Liver (tissue), 7 donors: ENCODE measurements at regions not wholly inside any gene's neighbourhood (a gene's known extent, or its start where the extent isn't known, plus 50 kb on each side); places are given as distances from the start of the nearest gene placed in this dataset.

Experiments
- DNase-seq: peaks from one replicate; pipeline ENCODE4 v3.0.0-alpha.2; 2017; ENCODE audit warnings: low spot score
- H3K27ac ChIP-seq, 2 donors: one replicate each; pipeline ENCODE4 v1.7.0; 2013; ENCODE audit warnings: inconsistent platforms in 2 of 2, low read length in 2 of 2, control low read depth in 1 of 2, low read depth in 1 of 2, mild to moderate bottlenecking in 1 of 2
- H3K27me3 ChIP-seq, 4 donors: one replicate each; pipeline versions ENCODE4 v1.6.1 to v1.7.0; 2013; ENCODE audit warnings: low read length in 3 of 4, inconsistent platforms in 1 of 4, mild to moderate bottlenecking in 1 of 4, moderate library complexity in 1 of 4; ENCODE audit not compliant: control insufficient read depth in 4 of 4, insufficient read depth in 4 of 4
- H3K36me3 ChIP-seq, 4 donors: one replicate each; pipeline versions ENCODE4 v1.6.1 to v1.7.0; 2013; ENCODE audit warnings: low read length in 3 of 4, mild to moderate bottlenecking in 3 of 4, low read depth in 1 of 4, moderate library complexity in 1 of 4; ENCODE audit not compliant: control insufficient read depth in 4 of 4, insufficient read depth in 3 of 4
- H3K4me1 ChIP-seq, 4 donors: one replicate each; pipeline versions ENCODE4 v1.6.1 to v1.7.0; 2013; ENCODE audit warnings: low read length in 3 of 4, mild to moderate bottlenecking in 3 of 4, moderate library complexity in 1 of 4; ENCODE audit not compliant: control insufficient read depth in 4 of 4, insufficient read depth in 4 of 4
- H3K4me3 ChIP-seq, 3 donors: one replicate each; pipeline versions ENCODE4 v1.6.1 to v1.7.0; 2013; ENCODE audit warnings: low read length in 3 of 3, control low read depth in 1 of 3, low read depth in 1 of 3, mild to moderate bottlenecking in 1 of 3
- H3K9ac ChIP-seq, 2 donors: one replicate each; pipeline ENCODE4 v1.7.0; 2013; ENCODE audit warnings: low read length in 2 of 2, mild to moderate bottlenecking in 2 of 2, moderate library complexity in 2 of 2, control low read depth in 1 of 2, low read depth in 1 of 2
- H3K9me3 ChIP-seq, 4 donors: one replicate each; pipeline versions ENCODE4 v1.6.1 to v1.7.0; 2013; ENCODE audit warnings: low read length in 3 of 4; ENCODE audit not compliant: control insufficient read depth in 4 of 4
- ATF3 ChIP-seq: IDR thresholded peaks from 2 replicates; pipeline ENCODE4 v1.6.1; 2016; ENCODE audit warnings: antibody characterized with exemption
- EGR1 ChIP-seq, 2 donors: IDR thresholded peaks; 2 replicates each; pipeline ENCODE4 v1.6.1; 2016 to 2018; ENCODE audit warnings: antibody characterized with exemption in 2 of 2, low read depth in 2 of 2
- FOXA1 ChIP-seq: IDR thresholded peaks from 2 replicates; pipeline ENCODE4 v1.6.1; 2016; ENCODE audit warnings: antibody characterized with exemption
- FOXA2 ChIP-seq: IDR thresholded peaks from 2 replicates; pipeline ENCODE4 v1.6.1; 2016; ENCODE audit warnings: antibody characterized with exemption
- GABPA ChIP-seq, 2 donors: IDR thresholded peaks in 1 of 2; conservative IDR thresholded peaks in 1 of 2; 2 replicates each; pipeline ENCODE4 v1.6.1; 2016; ENCODE audit warnings: antibody characterized with exemption in 2 of 2, mild to moderate bottlenecking in 1 of 2, moderate library complexity in 1 of 2
- HNF4A ChIP-seq, 2 donors: conservative IDR thresholded peaks; 2 replicates each; pipeline ENCODE4 v1.6.1; 2016; ENCODE audit warnings: antibody characterized with exemption in 2 of 2, mild to moderate bottlenecking in 2 of 2
- HNF4G ChIP-seq: IDR thresholded peaks from 2 replicates; pipeline ENCODE4 v1.6.1; 2016; ENCODE audit warnings: antibody characterized with exemption
- JUND ChIP-seq, 2 donors: IDR thresholded peaks; 2 replicates each; pipeline ENCODE4 v1.6.1; 2016; ENCODE audit warnings: antibody characterized with exemption in 2 of 2
- NR2F2 ChIP-seq: IDR thresholded peaks from 2 replicates; pipeline ENCODE4 v1.6.1; 2016; ENCODE audit warnings: antibody characterized with exemption
- RAD21 ChIP-seq, 2 donors: IDR thresholded peaks; 2 replicates each; pipeline ENCODE4 v1.6.1; 2016; ENCODE audit warnings: antibody characterized with exemption in 2 of 2, mild to moderate bottlenecking in 2 of 2
- REST ChIP-seq: IDR thresholded peaks from 2 replicates; pipeline ENCODE4 v1.6.1; 2016; ENCODE audit warnings: antibody characterized with exemption, mild to moderate bottlenecking
- RXRA ChIP-seq, 2 donors: IDR thresholded peaks; 2 replicates each; pipeline ENCODE4 v1.6.1; 2017 to 2018; ENCODE audit warnings: antibody characterized with exemption in 2 of 2, mild to moderate bottlenecking in 1 of 2
- SP1 ChIP-seq: IDR thresholded peaks from 2 replicates; pipeline ENCODE4 v1.6.1; 2018; ENCODE audit warnings: antibody characterized with exemption, mild to moderate bottlenecking
- TAF1 ChIP-seq: conservative IDR thresholded peaks from 2 replicates; pipeline ENCODE4 v1.6.1; 2016; ENCODE audit warnings: antibody characterized with exemption, mild to moderate bottlenecking
- YY1 ChIP-seq: IDR thresholded peaks from 2 replicates; pipeline ENCODE4 v1.6.1; 2016; ENCODE audit warnings: antibody characterized with exemption, mild to moderate bottlenecking
- ZBTB33 ChIP-seq: IDR thresholded peaks from 2 replicates; pipeline ENCODE4 v1.6.1; 2016; ENCODE audit warnings: antibody characterized with exemption
- WGBS: extraction: QIAGEN DNeasy Blood & Tissue Kit; methylation state at CpG from one replicate; pipeline ENCODE4 v1.1.7; 2013; 5-methylcytosine and 5-hydroxymethylcytosine counted together
- TF ChIP-seq, protein P1 (sequence below): IDR thresholded peaks from 2 replicates; pipeline ENCODE4 v1.6.1; 2016; ENCODE audit warnings: antibody characterized with exemption
- donor health status: healthy.
- donor health status: healthy.
- donor health status: healthy.
- donor health status: healthy.

DNA sequence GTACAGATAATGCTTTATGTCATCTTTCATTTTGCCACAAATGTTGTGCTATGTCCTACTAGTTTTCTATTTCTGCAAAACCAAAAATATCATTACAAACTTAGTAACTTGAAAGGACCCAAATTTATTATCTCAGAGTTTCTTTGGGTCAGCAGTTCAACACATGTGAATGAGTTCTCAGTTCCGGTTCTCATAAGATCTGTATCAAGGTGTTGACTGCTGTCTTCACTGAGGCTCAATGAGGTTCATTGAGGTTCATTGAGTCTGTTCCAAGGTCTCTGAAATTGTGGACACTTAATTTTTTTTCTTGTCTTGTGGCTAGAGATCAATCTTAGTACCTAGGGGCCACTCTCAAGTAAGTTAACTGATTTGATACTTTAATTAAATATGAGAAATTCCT, 525.1 kb upstream of the BRINP3 start:
- H3K9ac ChIP-seq: no peak overlapping the region
- H3K9me3 ChIP-seq: no peaks in the 10 kb centered on the region
- no peaks in the 10 kb centered on the region for H3K4me1 ChIP-seq
- WGBS: 90% methylated on average over 1 of the region's 1 CpG
- no peak overlapping the region for H3K4me3 ChIP-seq
- TF ChIP-seq NR2F2: no peak
- no peak for TF ChIP-seq HNF4A (conservative IDR thresholded peaks at IDR 0.05)
- TF ChIP-seq ATF3: no peak
- TF ChIP-seq REST: no peak
- TF ChIP-seq HNF4G: no peak
- no peak for TF ChIP-seq FOXA1
- TF ChIP-seq TAF1: no peak
- TF ChIP-seq JUND (IDR thresholded peaks at IDR 0.05): no peak
- TF ChIP-seq ZBTB33: no peak
- TF ChIP-seq RAD21 (IDR thresholded peaks at IDR 0.05): no peak
- TF ChIP-seq FOXA2: no peak
- no peak for DNase-seq
- H3K36me3 ChIP-seq: no peaks in the 10 kb centered on the region
- H3K27ac ChIP-seq: no peak overlapping the region
- no peaks in the 10 kb centered on the region for H3K27me3 ChIP-seq

GRCh38 chr1:191016765-191017164, 539.1 kb upstream of the BRINP3 start:
- Histone ChIP-seq H3K27ac (no peak overlapping the region), H3K9me3 (no peaks in the 10 kb centered on the region), H3K27me3 (no peaks in the 10 kb centered on the region), H3K9ac (no peak overlapping the region), H3K4me3 (no peak overlapping the region), H3K4me1 (no peaks in the 10 kb centered on the region), H3K36me3 (no peaks in the 10 kb centered on the region)
- DNase-seq: no peak
- TF ChIP-seq SP1 (no peak), RAD21 (IDR thresholded peaks at IDR 0.05) (no peak), ATF3 (no peak), HNF4G (no peak), TAF1 (no peak), GABPA (IDR thresholded peaks at IDR 0.05 in 1 of 2, conservative IDR thresholded peaks at IDR 0.05 in 1 of 2) (no peak)
- WGBS: 78% methylated on average over 6 of the region's 6 CpGs

GRCh38 chr1:191022856-191023255, 545.2 kb upstream of the BRINP3 start:
- Histone ChIP-seq H3K4me1 (no peaks in the 10 kb centered on the region), H3K36me3 (no peaks in the 10 kb centered on the region), H3K27me3 (no peaks in the 10 kb centered on the region), H3K4me3 (no peak overlapping the region), H3K9me3 (no peaks in the 10 kb centered on the region), H3K27ac (no peak overlapping the region), H3K9ac (no peak overlapping the region)
- WGBS: 76% methylated on average over 1 of the region's 1 CpG
- no peak for DNase-seq
- no peak for TF ChIP-seq YY1
- no peak for TF ChIP-seq HNF4A (conservative IDR thresholded peaks at IDR 0.05)
- no peak for TF ChIP-seq SP1
- TF ChIP-seq, protein P1, sequence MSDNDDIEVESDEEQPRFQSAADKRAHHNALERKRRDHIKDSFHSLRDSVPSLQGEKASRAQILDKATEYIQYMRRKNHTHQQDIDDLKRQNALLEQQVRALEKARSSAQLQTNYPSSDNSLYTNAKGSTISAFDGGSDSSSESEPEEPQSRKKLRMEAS: no peak
- TF ChIP-seq TAF1: no peak
- no peak for TF ChIP-seq REST
- no peak for TF ChIP-seq EGR1 (IDR thresholded peaks at IDR 0.05; ENCODE audit: low read depth in 2 of 2)
- TF ChIP-seq ATF3: no peak
- no peak for TF ChIP-seq JUND (IDR thresholded peaks at IDR 0.05)
- TF ChIP-seq HNF4G: no peak
- TF ChIP-seq FOXA1: no peak
- TF ChIP-seq GABPA (IDR thresholded peaks at IDR 0.05 in 1 of 2, conservative IDR thresholded peaks at IDR 0.05 in 1 of 2): no peak
- TF ChIP-seq RXRA (IDR thresholded peaks at IDR 0.05): no peak
